Adipocyte (in vitro differentiated cells): ENCODE measurements at regions not wholly inside any gene's neighbourhood (a gene's known extent, or its start where the extent isn't known, plus 50 kb on each side); places are given as distances from the start of the nearest gene placed in this dataset.

Experiments used
- DNase-seq: peaks from one replicate; pipeline ENCODE4 v3.0.0-alpha.2; 2015; ENCODE audit warnings: low read depth
- H3K27me3 ChIP-seq: replicated peaks from 2 replicates; pipeline ENCODE4 v1.7.0; 2013; ENCODE audit warnings: mild to moderate bottlenecking, low read length, moderate library complexity; ENCODE audit not compliant: control insufficient read depth, insufficient read depth
- H3K36me3 ChIP-seq: 2 replicates; pipeline ENCODE4 v1.7.0; 2013; ENCODE audit warnings: low read length, mild to moderate bottlenecking, moderate library complexity; ENCODE audit not compliant: control insufficient read depth, insufficient read depth, severe bottlenecking
- H3K4me1 ChIP-seq: 2 replicates; pipeline ENCODE4 v1.7.0; 2013; ENCODE audit warnings: mild to moderate bottlenecking, low read length, moderate library complexity; ENCODE audit not compliant: control insufficient read depth, insufficient read depth
- H3K4me3 ChIP-seq: 2 replicates; pipeline ENCODE4 v1.7.0; 2013; ENCODE audit warnings: mild to moderate bottlenecking, low read length, moderate library complexity
- H3K9ac ChIP-seq: 2 replicates; pipeline ENCODE4 v1.7.0; 2013; ENCODE audit warnings: mild to moderate bottlenecking, low read length, moderate library complexity
- H3K9me3 ChIP-seq: 2 replicates; pipeline ENCODE4 v1.7.0; 2013; ENCODE audit warnings: mild to moderate bottlenecking, low read length, moderate library complexity; ENCODE audit not compliant: control insufficient read depth

DNA sequence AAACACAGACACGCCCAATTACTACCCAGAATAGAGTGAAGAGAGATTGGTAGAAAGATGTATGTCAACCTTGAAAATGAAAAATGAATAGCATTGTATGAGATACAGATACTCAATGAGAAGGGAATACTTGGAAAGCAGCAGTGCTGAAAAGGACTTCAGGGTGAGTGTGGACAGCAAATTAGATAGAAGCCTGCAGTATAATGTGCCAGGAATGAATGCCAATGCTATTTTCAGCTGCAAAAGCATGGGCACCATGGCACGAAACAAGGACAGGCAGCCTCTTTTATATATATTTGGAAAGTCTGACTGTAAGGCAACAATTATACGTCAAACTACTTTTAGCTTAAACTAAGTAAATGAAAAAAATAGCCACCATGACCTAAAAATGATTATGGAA lies 118.2 kb downstream of the PTCHD4 start:
- H3K27me3 ChIP-seq: no peaks in the 10 kb centered on the region
- H3K36me3 ChIP-seq: no peaks in the 10 kb centered on the region
- no peak overlapping the region for H3K4me3 ChIP-seq
- no peak overlapping the region for H3K9ac ChIP-seq
- no peak for DNase-seq
- no peaks in the 10 kb centered on the region for H3K4me1 ChIP-seq
- no peaks in the 10 kb centered on the region for H3K9me3 ChIP-seq

DNA sequence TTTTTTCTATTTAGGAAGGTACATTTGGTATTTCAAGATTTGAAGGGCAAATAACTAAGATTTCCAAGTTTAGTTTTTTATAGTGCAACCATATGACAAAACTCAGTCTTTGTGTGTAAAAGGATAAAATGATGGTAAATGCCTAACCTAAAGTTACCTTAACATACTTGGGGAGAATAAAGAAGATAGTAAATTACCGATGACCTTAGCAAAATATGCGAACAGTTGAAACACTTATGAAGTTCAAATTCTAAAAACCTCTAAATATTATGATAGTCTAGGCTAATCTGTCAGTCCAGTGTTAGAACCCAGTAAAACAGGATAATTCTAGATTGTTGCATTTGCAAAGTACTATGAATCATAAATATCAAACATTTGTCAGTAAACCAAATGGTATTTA lies 127.5 kb downstream of the PTCHD4 start:
- Histone ChIP-seq H3K27me3 (no peaks in the 10 kb centered on the region), H3K36me3 (no peaks in the 10 kb centered on the region), H3K9ac (no peak overlapping the region), H3K9me3 (no peaks in the 10 kb centered on the region), H3K4me3 (no peak overlapping the region), H3K4me1 (peaks cover 14% of the 10 kb centered on the region)
- DNase-seq: no peak

DNA sequence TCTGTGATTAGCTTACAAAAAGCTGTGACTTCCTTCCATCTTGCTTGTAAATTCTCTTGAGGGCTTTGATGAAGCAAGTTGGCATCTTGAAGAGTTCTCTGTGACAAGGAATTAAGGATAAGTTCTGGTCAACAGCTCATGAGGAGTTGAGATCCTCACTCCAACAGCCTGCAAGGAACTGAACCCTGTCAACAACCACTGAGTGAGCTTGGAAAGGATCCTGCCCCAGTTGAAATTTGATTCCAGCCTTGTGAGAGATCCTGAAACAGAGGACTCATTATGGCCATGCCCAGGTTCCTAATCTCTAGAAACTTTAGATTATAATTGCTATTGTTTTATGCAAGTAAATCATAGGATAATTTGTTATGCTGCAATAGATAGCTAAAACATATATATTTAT lies 133.7 kb downstream of the PTCHD4 start:
- H3K27me3 ChIP-seq: no peaks in the 10 kb centered on the region
- no peaks in the 10 kb centered on the region for H3K9me3 ChIP-seq
- no peaks in the 10 kb centered on the region for H3K36me3 ChIP-seq
- peaks cover 23% of the 10 kb centered on the region for H3K4me1 ChIP-seq
- peak; percentile 14 for DNase-seq
- no peak overlapping the region for H3K4me3 ChIP-seq
- H3K9ac ChIP-seq: no peak overlapping the region

DNA sequence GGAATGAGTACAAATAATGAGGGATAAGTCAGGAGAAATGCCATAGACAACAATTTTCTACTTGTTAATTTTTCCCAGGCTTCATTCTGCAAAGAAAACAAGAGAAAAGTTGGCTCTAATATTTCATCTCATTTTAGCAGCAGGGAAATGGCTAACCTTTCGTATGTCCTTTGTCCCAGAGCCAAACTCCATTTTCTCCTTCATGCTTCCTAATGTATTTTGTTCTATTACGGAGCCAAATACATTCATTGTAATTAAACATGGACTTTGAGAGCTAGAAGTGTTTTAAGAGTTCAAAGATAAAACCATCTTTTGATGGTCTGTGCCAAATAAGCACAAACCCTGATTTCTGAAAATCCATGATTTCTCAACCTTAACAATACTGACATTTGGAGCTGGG lies 136.9 kb downstream of the PTCHD4 start:
- H3K4me3 ChIP-seq: peak overlapping the region; percentile 9
- DNase-seq: peak; percentile 44
- no peaks in the 10 kb centered on the region for H3K27me3 ChIP-seq
- H3K36me3 ChIP-seq: no peaks in the 10 kb centered on the region
- no peaks in the 10 kb centered on the region for H3K9me3 ChIP-seq
- H3K4me1 ChIP-seq: peaks cover 9% of the 10 kb centered on the region
- no peak overlapping the region for H3K9ac ChIP-seq

DNA sequence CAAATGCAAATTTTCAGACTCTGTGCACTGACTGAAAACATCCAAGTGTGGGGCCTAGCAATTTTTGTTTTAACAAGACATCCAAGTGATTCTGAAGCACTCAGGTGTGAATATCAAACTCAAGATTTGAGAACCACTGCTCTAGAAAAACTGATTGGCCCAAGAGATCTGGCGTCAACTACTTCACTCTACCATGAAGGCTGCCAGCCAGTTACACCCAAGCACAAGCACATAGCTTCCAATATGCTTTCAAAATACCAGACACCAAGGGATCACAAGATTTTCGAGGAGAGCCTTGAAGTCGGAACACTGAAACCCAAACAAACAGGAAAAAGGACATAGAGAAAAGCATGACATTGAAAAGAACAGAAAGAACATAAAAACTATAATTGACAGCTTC lies 140.2 kb downstream of the PTCHD4 start:
- Histone ChIP-seq H3K36me3 (no peaks in the 10 kb centered on the region), H3K4me1 (peaks cover 19% of the 10 kb centered on the region), H3K9me3 (peaks cover 4% of the 10 kb centered on the region)

DNA sequence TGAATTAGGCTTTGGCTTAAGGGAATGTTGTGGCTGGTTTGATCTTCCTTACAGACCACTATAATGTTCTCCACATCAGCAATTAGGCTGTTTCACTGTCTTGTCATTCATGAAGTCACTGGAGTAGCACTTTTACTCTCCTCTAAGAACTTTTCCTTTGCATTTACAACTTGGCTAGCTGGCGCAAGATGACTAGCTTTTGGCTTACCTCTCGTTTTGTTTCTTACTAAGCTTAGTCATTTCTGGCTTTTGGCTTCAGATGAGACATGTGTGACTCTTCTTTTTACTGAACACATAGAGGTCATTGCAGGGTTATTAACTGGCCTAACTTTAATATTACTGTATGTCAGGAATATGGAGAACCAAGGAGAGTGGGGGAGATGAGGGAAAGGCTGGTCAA lies 143.2 kb downstream of the PTCHD4 start:
- Histone ChIP-seq H3K4me3 (no peak overlapping the region), H3K4me1 (peaks cover 11% of the 10 kb centered on the region), H3K27me3 (no peaks in the 10 kb centered on the region), H3K9ac (no peak overlapping the region), H3K36me3 (no peaks in the 10 kb centered on the region), H3K9me3 (peaks cover 4% of the 10 kb centered on the region)
- no peak for DNase-seq

More for the DNA sequence above, 140.2 kb downstream of the PTCHD4 start:
- DNase-seq: no peak
- Histone ChIP-seq H3K9ac (no peak overlapping the region), H3K27me3 (no peaks in the 10 kb centered on the region), H3K4me3 (no peak overlapping the region)

DNA sequence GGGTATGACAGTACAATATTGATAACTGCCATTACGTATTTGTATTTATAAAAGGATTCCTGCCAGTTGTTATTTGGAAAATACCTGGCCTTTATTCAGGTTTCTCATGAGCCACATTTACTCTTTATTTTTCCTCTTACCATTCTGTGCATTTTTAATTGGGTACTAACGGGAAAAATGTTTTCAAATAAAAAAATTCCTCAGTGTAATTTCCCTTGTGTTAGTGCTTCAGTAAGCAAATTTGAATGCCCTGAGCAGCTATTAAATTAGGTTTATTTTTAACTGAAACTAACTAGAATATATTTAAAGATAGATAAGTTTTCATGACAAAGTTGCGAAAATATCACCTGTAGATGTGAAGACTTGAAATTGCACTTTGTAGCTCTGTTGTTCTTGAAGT lies 146.0 kb downstream of the PTCHD4 start:
- Histone ChIP-seq H3K9me3 (peaks cover 4% of the 10 kb centered on the region), H3K9ac (no peak overlapping the region), H3K4me1 (peaks cover 11% of the 10 kb centered on the region), H3K36me3 (no peaks in the 10 kb centered on the region), H3K4me3 (no peak overlapping the region), H3K27me3 (no peaks in the 10 kb centered on the region)
- no peak for DNase-seq

DNA sequence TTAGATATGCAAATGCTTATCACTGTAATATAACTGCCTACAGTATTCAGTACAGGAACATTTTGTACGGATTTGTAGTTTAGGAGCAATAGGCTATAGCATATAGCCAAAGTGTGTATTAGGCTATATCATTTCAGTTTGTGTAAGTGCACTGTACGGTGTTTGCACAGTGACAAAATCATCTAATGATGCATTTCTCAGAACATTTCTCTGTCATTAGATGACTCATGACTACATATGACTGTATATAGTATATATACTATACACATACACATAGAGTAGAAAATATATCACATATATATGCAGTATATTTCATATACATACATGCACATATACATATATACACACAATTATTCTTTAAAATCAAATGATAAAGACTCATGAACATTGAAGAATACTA lies 158.4 kb downstream of the PTCHD4 start:
- no peaks in the 10 kb centered on the region for H3K27me3 ChIP-seq
- H3K9me3 ChIP-seq: no peaks in the 10 kb centered on the region
- no peak overlapping the region for H3K4me3 ChIP-seq
- H3K36me3 ChIP-seq: no peaks in the 10 kb centered on the region
- no peaks in the 10 kb centered on the region for H3K4me1 ChIP-seq
- DNase-seq: no peak
- H3K9ac ChIP-seq: no peak overlapping the region

DNA sequence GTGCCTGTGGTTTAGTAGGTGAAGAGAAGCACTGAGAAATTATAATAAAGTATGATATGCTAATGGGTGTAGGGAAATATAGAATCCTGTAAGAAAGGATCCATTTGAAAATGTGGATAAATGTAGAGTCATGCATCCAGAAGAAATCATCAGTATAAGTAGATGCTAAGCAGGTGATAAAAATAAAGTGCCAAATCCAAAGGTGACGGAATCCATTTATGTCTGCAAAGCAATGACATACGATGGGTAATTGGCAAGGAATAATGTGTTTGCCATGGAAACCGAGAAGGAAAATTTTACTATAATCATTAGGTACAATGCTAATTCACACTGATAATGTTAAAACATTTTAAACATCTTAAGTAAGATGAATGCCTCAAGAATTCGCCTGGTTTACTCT lies 163.0 kb downstream of the OPN5 start:
- H3K9ac ChIP-seq: no peak overlapping the region
- no peaks in the 10 kb centered on the region for H3K4me1 ChIP-seq
- H3K36me3 ChIP-seq: no peaks in the 10 kb centered on the region
- DNase-seq: no peak
- no peak overlapping the region for H3K4me3 ChIP-seq
- no peaks in the 10 kb centered on the region for H3K9me3 ChIP-seq
- no peaks in the 10 kb centered on the region for H3K27me3 ChIP-seq

DNA sequence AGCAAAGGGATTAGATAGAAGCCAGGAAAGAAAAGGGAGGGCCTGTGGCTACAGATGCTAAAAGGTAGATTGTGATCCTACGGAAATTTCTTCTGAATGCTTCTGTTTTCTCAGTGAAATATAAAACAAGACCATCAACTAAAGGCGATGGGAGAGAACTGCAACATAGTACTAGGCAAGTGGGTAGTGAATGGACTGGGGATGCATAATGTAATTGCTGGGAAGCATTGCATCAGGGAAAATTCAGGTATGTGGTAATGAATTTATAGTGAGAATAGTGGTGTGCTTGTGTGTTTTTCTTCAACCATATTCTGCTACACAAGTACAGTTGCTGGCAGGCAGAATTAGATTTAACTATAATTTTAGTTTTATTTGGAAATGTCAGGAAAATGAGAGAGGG lies 156.6 kb downstream of the OPN5 start:
- no peaks in the 10 kb centered on the region for H3K9me3 ChIP-seq
- no peak overlapping the region for H3K9ac ChIP-seq
- H3K36me3 ChIP-seq: no peaks in the 10 kb centered on the region
- no peak overlapping the region for H3K4me3 ChIP-seq
- peaks cover 5% of the 10 kb centered on the region for H3K4me1 ChIP-seq
- no peak for DNase-seq
- H3K27me3 ChIP-seq: no peaks in the 10 kb centered on the region

DNA sequence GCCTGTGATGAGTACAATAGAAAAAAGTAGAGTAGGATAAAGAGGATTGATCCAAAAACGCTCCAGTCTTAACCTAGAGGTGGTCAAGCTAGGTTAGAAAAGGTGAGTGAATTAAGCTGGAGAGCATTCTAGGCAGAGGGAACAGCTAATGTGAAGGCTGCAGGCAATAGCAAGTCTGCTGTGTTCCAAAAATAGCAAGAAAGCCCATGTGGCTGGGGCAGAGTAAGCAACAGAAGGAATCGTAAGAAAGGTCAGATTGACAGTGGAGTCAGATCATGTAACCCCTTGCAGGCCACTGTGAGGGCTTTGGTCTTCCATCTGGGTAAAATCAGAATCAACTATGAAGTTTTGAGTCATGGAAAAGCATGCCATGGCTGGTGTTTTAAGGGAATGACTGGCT lies 155.0 kb downstream of the OPN5 start:
- no peak for DNase-seq
- Histone ChIP-seq H3K9me3 (no peaks in the 10 kb centered on the region), H3K9ac (no peak overlapping the region)

DNA sequence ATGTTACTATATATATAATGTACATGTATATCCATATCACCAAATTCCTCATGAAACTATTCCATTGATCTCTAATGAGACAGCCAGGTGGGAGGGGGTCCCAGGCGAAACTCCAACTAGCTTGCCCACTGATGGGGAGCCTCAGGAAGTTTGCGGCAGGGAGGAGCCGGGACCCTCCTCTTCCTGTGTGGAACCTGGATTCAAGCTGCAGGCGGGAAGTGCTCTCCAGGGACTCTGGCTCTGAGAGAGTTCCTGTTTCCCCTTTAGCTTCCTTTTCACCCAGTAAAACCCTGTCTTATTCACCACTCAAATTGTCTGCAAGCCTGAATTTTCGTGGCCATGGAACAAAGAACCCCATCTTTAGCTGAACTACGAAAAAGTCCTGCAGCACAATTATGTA lies 152.2 kb downstream of the OPN5 start:
- no peaks in the 10 kb centered on the region for H3K27me3 ChIP-seq
- no peak for DNase-seq
- no peaks in the 10 kb centered on the region for H3K36me3 ChIP-seq
- no peaks in the 10 kb centered on the region for H3K9me3 ChIP-seq
- H3K9ac ChIP-seq: no peak overlapping the region
- no peak overlapping the region for H3K4me3 ChIP-seq
- peaks cover 5% of the 10 kb centered on the region for H3K4me1 ChIP-seq

More for the DNA sequence above, 155.0 kb downstream of the OPN5 start:
- Histone ChIP-seq H3K27me3 (no peaks in the 10 kb centered on the region), H3K4me3 (no peak overlapping the region), H3K36me3 (no peaks in the 10 kb centered on the region), H3K4me1 (peaks cover 5% of the 10 kb centered on the region)
